ENCODE measurements at regions not wholly inside any gene's neighbourhood (a gene's known extent, or its start where the extent isn't known, plus 50 kb on each side); places are given as distances from the start of the nearest gene placed in this dataset.

DNA sequence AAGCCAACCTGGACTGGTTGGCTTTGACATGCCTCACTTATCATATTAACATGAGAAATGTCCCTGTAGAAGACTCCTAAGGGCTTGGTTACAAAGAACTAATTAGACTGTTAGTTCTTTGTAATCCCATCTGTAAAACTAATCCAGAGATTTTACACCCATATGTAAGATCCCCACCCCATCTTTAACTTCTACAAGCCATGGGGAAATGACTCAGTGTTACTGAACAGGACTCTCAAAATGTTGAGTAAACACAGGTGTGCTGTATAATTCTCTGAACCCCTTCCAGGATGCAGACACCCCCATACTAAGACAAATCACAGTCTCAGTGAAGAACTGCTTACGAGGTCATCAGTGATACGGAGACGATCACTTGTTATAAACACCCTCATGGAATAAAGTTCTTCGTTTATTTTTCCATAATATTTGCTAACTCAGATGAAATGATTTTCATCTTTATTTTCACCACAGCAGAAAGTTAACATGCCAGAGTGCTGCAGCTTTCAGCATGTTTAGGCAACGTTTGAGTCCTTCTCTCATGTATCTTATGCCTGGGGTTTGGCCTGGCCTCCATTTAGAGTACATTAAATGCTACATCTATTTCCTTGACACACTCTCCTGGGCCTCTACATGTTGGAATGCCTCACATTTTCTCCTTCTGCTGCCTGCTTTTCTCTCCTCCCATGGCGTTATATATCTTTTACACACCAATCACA, 55.3 kb upstream of the LEKR1 start:
- no peaks in the 10 kb centered on the region for H3K27me3 ChIP-seq (ENCODE audit: control insufficient read depth, insufficient read depth, low read length, poor library complexity, severe bottlenecking)
- no peak overlapping the region for H3K4me3 Mint-ChIP-seq
- H3K27me3 Mint-ChIP-seq (ENCODE audit: insufficient read depth): no peaks in the 10 kb centered on the region
- no peaks in the 10 kb centered on the region for H3K36me3 ChIP-seq (ENCODE audit: control insufficient read depth, insufficient read depth, low read length)
- no peaks in the 10 kb centered on the region for H3K9me3 Mint-ChIP-seq
- no peak overlapping the region for H3K4me3 ChIP-seq (ENCODE audit: low read length)
- no peaks in the 10 kb centered on the region for H3K4me1 Mint-ChIP-seq
- DNase-seq: no peak
- no peak overlapping the region for H3K9ac ChIP-seq (ENCODE audit: extremely low read depth, low read length, poor library complexity, severe bottlenecking)
- no peaks in the 10 kb centered on the region for H3K4me1 ChIP-seq (ENCODE audit: control insufficient read depth, insufficient read depth, low read length)
- H3K9me3 ChIP-seq (ENCODE audit: control insufficient read depth, low read length): no peaks in the 10 kb centered on the region
- no peaks in the 10 kb centered on the region for H3K36me3 Mint-ChIP-seq (ENCODE audit: low read depth)
- TF ChIP-seq, protein P1, sequence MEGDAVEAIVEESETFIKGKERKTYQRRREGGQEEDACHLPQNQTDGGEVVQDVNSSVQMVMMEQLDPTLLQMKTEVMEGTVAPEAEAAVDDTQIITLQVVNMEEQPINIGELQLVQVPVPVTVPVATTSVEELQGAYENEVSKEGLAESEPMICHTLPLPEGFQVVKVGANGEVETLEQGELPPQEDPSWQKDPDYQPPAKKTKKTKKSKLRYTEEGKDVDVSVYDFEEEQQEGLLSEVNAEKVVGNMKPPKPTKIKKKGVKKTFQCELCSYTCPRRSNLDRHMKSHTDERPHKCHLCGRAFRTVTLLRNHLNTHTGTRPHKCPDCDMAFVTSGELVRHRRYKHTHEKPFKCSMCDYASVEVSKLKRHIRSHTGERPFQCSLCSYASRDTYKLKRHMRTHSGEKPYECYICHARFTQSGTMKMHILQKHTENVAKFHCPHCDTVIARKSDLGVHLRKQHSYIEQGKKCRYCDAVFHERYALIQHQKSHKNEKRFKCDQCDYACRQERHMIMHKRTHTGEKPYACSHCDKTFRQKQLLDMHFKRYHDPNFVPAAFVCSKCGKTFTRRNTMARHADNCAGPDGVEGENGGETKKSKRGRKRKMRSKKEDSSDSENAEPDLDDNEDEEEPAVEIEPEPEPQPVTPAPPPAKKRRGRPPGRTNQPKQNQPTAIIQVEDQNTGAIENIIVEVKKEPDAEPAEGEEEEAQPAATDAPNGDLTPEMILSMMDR (conservative IDR thresholded peaks at IDR 0.05): no peak
- 91 to 93% methylated on average over 6 of the region's 6 CpGs for WGBS, 2 experiments (ENCODE audit: insufficient coverage in 1 of 2, insufficient read length in 1 of 2)
- H3K27ac Mint-ChIP-seq: no peak overlapping the region
- H3K27ac ChIP-seq (ENCODE audit: low read depth, low read length): no peak overlapping the region

- no peak overlapping the region for H3K4me3 ChIP-seq (ENCODE audit: low read length)
- no peaks in the 10 kb centered on the region for H3K9me3 ChIP-seq (ENCODE audit: control insufficient read depth, low read length)
- H3K27ac ChIP-seq (ENCODE audit: low read depth, low read length): no peak overlapping the region
- no peaks in the 10 kb centered on the region for H3K4me1 ChIP-seq (ENCODE audit: control insufficient read depth, insufficient read depth, low read length)
- WGBS, 2 experiments (ENCODE audit: insufficient coverage in 1 of 2, insufficient read length in 1 of 2): 85 to 90% methylated on average over 1 to 2 of the region's 2 CpGs
- Mint-ChIP-seq H3K27ac (no peak overlapping the region), H3K4me3 (no peak overlapping the region), H3K36me3 (ENCODE audit: low read depth) (no peaks in the 10 kb centered on the region), H3K9me3 (no peaks in the 10 kb centered on the region), H3K4me1 (no peaks in the 10 kb centered on the region), H3K27me3 (ENCODE audit: insufficient read depth) (no peaks in the 10 kb centered on the region)
- no peaks in the 10 kb centered on the region for H3K36me3 ChIP-seq (ENCODE audit: control insufficient read depth, insufficient read depth, low read length)
- no peaks in the 10 kb centered on the region for H3K27me3 ChIP-seq (ENCODE audit: control insufficient read depth, insufficient read depth, low read length, poor library complexity, severe bottlenecking)
- DNase-seq: no peak
- TF ChIP-seq, protein P1 (conservative IDR thresholded peaks at IDR 0.05): no peak
- H3K9ac ChIP-seq (ENCODE audit: extremely low read depth, low read length, poor library complexity, severe bottlenecking): no peak overlapping the region
Observed at GRCh38 chr3:156772588-156773206, 53.5 kb upstream of the LEKR1 start.

DNA sequence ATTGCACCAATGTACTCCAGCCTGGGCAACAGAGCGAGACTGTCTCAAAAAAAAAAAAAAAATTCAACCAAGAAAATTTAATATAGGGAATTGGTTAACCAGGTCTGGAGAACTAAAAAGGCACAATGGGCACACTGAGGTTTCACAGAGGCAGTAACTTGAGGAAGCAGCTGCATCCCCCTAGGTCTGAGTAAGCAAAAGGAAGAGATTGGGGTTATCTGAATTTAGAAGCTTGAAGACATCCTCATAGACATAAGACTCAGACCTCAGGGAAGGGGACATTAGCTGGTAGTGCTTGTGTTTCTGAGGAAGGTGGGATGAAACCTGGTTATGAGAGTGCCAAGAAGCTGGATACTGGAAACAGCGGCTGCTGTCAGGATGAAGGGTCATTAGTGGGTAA, 50.1 kb upstream of the LEKR1 start:
- H3K27ac ChIP-seq (ENCODE audit: low read depth, low read length): no peak overlapping the region

More for the DNA sequence above, 50.1 kb upstream of the LEKR1 start:
- Histone ChIP-seq H3K36me3 (ENCODE audit: control insufficient read depth, insufficient read depth, low read length) (no peaks in the 10 kb centered on the region), H3K4me3 (ENCODE audit: low read length) (no peak overlapping the region), H3K9ac (ENCODE audit: extremely low read depth, low read length, poor library complexity, severe bottlenecking) (no peak overlapping the region), H3K4me1 (ENCODE audit: control insufficient read depth, insufficient read depth, low read length) (no peaks in the 10 kb centered on the region), H3K27me3 (ENCODE audit: control insufficient read depth, insufficient read depth, low read length, poor library complexity, severe bottlenecking) (no peaks in the 10 kb centered on the region), H3K9me3 (ENCODE audit: control insufficient read depth, low read length) (no peaks in the 10 kb centered on the region)
- Mint-ChIP-seq H3K4me3 (no peak overlapping the region), H3K27ac (no peak overlapping the region), H3K36me3 (ENCODE audit: low read depth) (no peaks in the 10 kb centered on the region), H3K27me3 (ENCODE audit: insufficient read depth) (no peaks in the 10 kb centered on the region), H3K9me3 (no peaks in the 10 kb centered on the region), H3K4me1 (no peaks in the 10 kb centered on the region)
- TF ChIP-seq, protein P1 (conservative IDR thresholded peaks at IDR 0.05): no peak
- WGBS, 2 experiments (ENCODE audit: insufficient coverage in 1 of 2, insufficient read length in 1 of 2): 97 to 100% methylated on average over 1 of the region's 2 CpGs
- no peak for DNase-seq
